ENCODE measurements at regions not wholly inside any gene's neighbourhood (a gene's known extent, or its start where the extent isn't known, plus 50 kb on each side); places are given as distances from the start of the nearest gene placed in this dataset.

DNA sequence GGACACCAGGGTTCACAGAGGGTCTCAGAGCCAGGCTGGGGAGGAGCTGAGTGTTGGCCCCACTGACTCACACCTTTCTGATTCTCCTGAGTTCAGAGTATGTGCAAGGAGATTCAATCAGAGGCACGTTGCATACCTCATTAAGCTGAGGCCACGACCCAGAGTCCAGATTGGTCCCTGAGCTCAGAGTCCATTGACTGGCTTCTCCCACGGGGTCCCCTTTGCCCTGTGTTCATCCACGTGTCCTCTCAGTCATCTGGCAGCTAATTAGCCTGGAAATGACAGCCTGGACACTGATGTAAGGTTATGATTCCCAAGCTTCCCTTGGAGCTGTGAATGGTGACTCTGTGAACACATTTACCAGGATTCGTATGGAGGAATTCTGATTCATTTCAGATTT, 267.2 kb downstream of the SH3BP4 start:
- ATAC-seq (no peak), DNase-seq (ENCODE audit: low read depth in 1 of 2, low spot score in 1 of 2) (no peak), FAIRE-seq (no peak)
- Histone ChIP-seq H3K27ac (no peak overlapping the region), H3K4me3 (no peak overlapping the region), H3K4me1 (0 out of 3 replicates have a peak, but pooled peaks cover 8% of the 10 kb centered on the region), H3K9me3 (0 out of 3 replicates have a peak, but pooled peaks cover under 1% of the 10 kb centered on the region), H3K4me2 (no peak overlapping the region)
- 43% methylated on average over 5 of the region's 5 CpGs for WGBS (ENCODE audit: missing lambda C conversion rate)
- CTCF ChIA-PET: interaction anchor here (1.4 kb wide), 1 partner anchor 333 kb away, joined by 3 read pairs; no protein-coding TSS in a partner anchor
- no peak for TF ChIP-seq MYC (IDR thresholded peaks at IDR 0.05; ENCODE audit: borderline replicate concordance, low read length)
- no peak for TF ChIP-seq RCOR1 (IDR thresholded peaks at IDR 0.05; ENCODE audit: low read depth, low read length)
- no peak for TF ChIP-seq POLR2AphosphoS2 (conservative IDR thresholded peaks at IDR 0.05; ENCODE audit: low read length)
- TF ChIP-seq, protein P1, sequence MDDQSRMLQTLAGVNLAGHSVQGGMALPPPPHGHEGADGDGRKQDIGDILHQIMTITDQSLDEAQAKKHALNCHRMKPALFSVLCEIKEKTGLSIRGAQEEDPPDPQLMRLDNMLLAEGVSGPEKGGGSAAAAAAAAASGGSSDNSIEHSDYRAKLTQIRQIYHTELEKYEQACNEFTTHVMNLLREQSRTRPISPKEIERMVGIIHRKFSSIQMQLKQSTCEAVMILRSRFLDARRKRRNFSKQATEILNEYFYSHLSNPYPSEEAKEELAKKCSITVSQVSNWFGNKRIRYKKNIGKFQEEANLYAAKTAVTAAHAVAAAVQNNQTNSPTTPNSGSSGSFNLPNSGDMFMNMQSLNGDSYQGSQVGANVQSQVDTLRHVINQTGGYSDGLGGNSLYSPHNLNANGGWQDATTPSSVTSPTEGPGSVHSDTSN (IDR thresholded peaks at IDR 0.05): no peak
- no peak for TF ChIP-seq MAFK (IDR thresholded peaks at IDR 0.05; ENCODE audit: partially characterized antibody)
- TF ChIP-seq ZNF302 (CRISPR knock-in tag; IDR thresholded peaks at IDR 0.05): no peak
- no peak for TF ChIP-seq EHMT2 (IDR thresholded peaks at IDR 0.05; ENCODE audit: low read depth)
- TF ChIP-seq ZSCAN20 (CRISPR knock-in tag; IDR thresholded peaks at IDR 0.05): no peak
- no peak for TF ChIP-seq NR3C1 (IDR thresholded peaks at IDR 0.05)
- no peak for TF ChIP-seq RARB (CRISPR knock-in tag; IDR thresholded peaks at IDR 0.05)
- TF ChIP-seq HDAC2 (IDR thresholded peaks at IDR 0.05): no peak
- TF ChIP-seq, protein P2, sequence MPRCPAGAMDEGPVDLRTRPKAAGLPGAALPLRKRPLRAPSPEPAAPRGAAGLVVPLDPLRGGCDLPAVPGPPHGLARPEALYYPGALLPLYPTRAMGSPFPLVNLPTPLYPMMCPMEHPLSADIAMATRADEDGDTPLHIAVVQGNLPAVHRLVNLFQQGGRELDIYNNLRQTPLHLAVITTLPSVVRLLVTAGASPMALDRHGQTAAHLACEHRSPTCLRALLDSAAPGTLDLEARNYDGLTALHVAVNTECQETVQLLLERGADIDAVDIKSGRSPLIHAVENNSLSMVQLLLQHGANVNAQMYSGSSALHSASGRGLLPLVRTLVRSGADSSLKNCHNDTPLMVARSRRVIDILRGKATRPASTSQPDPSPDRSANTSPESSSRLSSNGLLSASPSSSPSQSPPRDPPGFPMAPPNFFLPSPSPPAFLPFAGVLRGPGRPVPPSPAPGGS (IDR thresholded peaks at IDR 0.05): no peak
- TF ChIP-seq FOSB (CRISPR knock-in tag; IDR thresholded peaks at IDR 0.05): no peak
- TF ChIP-seq KDM1A (IDR thresholded peaks at IDR 0.05; ENCODE audit: low read depth): no peak
- TF ChIP-seq JUN (IDR thresholded peaks at IDR 0.05): no peak
- no peak for TF ChIP-seq HOXB13 (CRISPR knock-in tag; IDR thresholded peaks at IDR 0.05; ENCODE audit: low read depth)
- TF ChIP-seq, protein P3, sequence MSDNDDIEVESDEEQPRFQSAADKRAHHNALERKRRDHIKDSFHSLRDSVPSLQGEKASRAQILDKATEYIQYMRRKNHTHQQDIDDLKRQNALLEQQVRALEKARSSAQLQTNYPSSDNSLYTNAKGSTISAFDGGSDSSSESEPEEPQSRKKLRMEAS (IDR thresholded peaks at IDR 0.05): no peak
- TF ChIP-seq, protein P4, sequence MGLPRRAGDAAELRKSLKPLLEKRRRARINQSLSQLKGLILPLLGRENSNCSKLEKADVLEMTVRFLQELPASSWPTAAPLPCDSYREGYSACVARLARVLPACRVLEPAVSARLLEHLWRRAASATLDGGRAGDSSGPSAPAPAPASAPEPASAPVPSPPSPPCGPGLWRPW (IDR thresholded peaks at IDR 0.05): no peak
- no peak for TF ChIP-seq RAD21 (conservative IDR thresholded peaks at IDR 0.05 in 1 of 2, IDR thresholded peaks at IDR 0.05 in 1 of 2)
- TF ChIP-seq, protein P5, sequence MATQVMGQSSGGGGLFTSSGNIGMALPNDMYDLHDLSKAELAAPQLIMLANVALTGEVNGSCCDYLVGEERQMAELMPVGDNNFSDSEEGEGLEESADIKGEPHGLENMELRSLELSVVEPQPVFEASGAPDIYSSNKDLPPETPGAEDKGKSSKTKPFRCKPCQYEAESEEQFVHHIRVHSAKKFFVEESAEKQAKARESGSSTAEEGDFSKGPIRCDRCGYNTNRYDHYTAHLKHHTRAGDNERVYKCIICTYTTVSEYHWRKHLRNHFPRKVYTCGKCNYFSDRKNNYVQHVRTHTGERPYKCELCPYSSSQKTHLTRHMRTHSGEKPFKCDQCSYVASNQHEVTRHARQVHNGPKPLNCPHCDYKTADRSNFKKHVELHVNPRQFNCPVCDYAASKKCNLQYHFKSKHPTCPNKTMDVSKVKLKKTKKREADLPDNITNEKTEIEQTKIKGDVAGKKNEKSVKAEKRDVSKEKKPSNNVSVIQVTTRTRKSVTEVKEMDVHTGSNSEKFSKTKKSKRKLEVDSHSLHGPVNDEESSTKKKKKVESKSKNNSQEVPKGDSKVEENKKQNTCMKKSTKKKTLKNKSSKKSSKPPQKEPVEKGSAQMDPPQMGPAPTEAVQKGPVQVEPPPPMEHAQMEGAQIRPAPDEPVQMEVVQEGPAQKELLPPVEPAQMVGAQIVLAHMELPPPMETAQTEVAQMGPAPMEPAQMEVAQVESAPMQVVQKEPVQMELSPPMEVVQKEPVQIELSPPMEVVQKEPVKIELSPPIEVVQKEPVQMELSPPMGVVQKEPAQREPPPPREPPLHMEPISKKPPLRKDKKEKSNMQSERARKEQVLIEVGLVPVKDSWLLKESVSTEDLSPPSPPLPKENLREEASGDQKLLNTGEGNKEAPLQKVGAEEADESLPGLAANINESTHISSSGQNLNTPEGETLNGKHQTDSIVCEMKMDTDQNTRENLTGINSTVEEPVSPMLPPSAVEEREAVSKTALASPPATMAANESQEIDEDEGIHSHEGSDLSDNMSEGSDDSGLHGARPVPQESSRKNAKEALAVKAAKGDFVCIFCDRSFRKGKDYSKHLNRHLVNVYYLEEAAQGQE (IDR thresholded peaks at IDR 0.05): no peak
- POLR2A ChIA-PET: no interaction called here

DNA sequence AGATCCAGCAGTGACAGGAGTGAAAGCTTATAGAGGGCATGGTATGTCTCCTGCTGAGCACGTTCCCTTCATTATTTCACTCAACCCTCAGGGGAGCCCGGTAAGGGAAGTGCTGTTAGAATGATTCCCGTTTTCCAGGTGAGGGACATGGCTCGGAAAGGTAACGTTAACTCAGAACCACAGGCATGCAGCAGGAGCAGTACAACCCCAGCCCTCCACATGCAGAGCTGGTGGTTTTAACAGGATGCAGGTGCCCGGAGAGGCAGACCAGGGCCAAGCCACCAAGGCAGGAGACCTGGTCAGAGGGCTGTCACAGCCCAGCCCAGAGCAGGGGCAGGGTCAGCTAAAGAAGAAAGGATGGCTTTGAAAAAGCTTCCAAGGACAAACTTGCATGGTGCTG, 268.5 kb downstream of the SH3BP4 start:
- Histone ChIP-seq H3K27ac (no peak overlapping the region), H3K4me1 (0 out of 3 replicates have a peak, but pooled peaks cover 8% of the 10 kb centered on the region), H3K4me3 (no peak overlapping the region), H3K4me2 (no peak overlapping the region), H3K9me3 (0 out of 3 replicates have a peak, but pooled peaks cover 3% of the 10 kb centered on the region)
- WGBS (ENCODE audit: missing lambda C conversion rate): 81% methylated on average over 6 of the region's 6 CpGs
- ChIA-PET CTCF (interaction anchor here (1.0 kb wide), 1 partner anchor 526 kb away, joined by 3 read pairs; no protein-coding TSS in a partner anchor), POLR2A (no interaction called here)
- DNase-seq (ENCODE audit: low read depth in 1 of 2, low spot score in 1 of 2) (no peak), ATAC-seq (no peak), FAIRE-seq (no peak)
- TF ChIP-seq, protein P6, sequence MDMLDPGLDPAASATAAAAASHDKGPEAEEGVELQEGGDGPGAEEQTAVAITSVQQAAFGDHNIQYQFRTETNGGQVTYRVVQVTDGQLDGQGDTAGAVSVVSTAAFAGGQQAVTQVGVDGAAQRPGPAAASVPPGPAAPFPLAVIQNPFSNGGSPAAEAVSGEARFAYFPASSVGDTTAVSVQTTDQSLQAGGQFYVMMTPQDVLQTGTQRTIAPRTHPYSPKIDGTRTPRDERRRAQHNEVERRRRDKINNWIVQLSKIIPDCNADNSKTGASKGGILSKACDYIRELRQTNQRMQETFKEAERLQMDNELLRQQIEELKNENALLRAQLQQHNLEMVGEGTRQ (IDR thresholded peaks at IDR 0.05): no peak
- no peak for TF ChIP-seq FOXS1 (CRISPR knock-in tag; IDR thresholded peaks at IDR 0.05)
